Chondrocyte (in vitro differentiated cells): ENCODE measurements at regions not wholly inside any gene's neighbourhood (a gene's known extent, or its start where the extent isn't known, plus 50 kb on each side); places are given as distances from the start of the nearest gene placed in this dataset.

Source experiments
- DNase-seq: peaks from one replicate; pipeline ENCODE4 v3.0.0; 2021; ENCODE audit warnings: mixed read lengths, low spot score
- H3K27ac Mint-ChIP-seq: one replicate; pipeline ENCODE4 v1.8.0; 2021; ENCODE audit warnings: mild to moderate bottlenecking, moderate library complexity, mixed read lengths; ENCODE audit not compliant: unreplicated experiment
- H3K27me3 Mint-ChIP-seq: 2 replicates; pipeline ENCODE4 v1.8.0; 2021; ENCODE audit warnings: low read depth, mixed read lengths
- H3K36me3 Mint-ChIP-seq: 2 replicates; pipeline ENCODE4 v1.8.0; 2021; ENCODE audit warnings: low read depth, mixed read lengths
- H3K4me1 Mint-ChIP-seq: 2 replicates; pipeline ENCODE4 v1.8.0; 2021; ENCODE audit warnings: low read depth, mild to moderate bottlenecking, mixed read lengths
- H3K4me3 Mint-ChIP-seq: one replicate; pipeline ENCODE4 v1.8.0; 2021; ENCODE audit warnings: mild to moderate bottlenecking, moderate library complexity, mixed read lengths; ENCODE audit not compliant: unreplicated experiment
- H3K9me3 Mint-ChIP-seq: 2 replicates; pipeline ENCODE4 v1.8.0; 2021; ENCODE audit warnings: low read depth, mixed read lengths
- TF ChIP-seq, protein P1 (sequence below): fragments of 200-600 bp; sonication (generic); IDR thresholded peaks from 2 replicates; pipeline ENCODE4 v1.5.0; 2021; ENCODE audit warnings: antibody characterized with exemption, mild to moderate bottlenecking, moderate library complexity

DNA sequence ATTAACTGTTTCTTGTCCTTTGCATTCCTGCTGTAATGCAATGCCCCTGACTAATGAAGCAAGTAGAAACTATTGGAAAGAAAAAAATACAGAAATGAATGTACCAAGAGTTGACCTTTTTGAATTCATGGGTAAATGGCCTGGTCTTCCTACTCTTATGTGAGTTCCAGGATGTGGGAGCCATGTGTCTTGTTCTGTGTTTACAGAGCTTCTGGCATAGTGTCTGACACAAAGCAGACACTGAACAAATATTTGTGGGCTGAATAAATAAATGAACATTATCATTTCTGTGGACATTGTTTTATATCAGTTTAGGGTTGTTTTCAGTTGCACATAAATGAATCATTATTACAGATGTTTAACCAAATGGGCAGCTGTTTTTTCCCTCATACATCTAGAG is 155.5 kb downstream of the CD8B2 start:
- no peaks in the 10 kb centered on the region for H3K36me3 Mint-ChIP-seq
- peaks cover 8% of the 10 kb centered on the region for H3K27me3 Mint-ChIP-seq
- H3K27ac Mint-ChIP-seq: no peak overlapping the region
- TF ChIP-seq, protein P1, sequence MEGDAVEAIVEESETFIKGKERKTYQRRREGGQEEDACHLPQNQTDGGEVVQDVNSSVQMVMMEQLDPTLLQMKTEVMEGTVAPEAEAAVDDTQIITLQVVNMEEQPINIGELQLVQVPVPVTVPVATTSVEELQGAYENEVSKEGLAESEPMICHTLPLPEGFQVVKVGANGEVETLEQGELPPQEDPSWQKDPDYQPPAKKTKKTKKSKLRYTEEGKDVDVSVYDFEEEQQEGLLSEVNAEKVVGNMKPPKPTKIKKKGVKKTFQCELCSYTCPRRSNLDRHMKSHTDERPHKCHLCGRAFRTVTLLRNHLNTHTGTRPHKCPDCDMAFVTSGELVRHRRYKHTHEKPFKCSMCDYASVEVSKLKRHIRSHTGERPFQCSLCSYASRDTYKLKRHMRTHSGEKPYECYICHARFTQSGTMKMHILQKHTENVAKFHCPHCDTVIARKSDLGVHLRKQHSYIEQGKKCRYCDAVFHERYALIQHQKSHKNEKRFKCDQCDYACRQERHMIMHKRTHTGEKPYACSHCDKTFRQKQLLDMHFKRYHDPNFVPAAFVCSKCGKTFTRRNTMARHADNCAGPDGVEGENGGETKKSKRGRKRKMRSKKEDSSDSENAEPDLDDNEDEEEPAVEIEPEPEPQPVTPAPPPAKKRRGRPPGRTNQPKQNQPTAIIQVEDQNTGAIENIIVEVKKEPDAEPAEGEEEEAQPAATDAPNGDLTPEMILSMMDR: no peak
- peaks cover 16% of the 10 kb centered on the region for H3K4me1 Mint-ChIP-seq
- no peak overlapping the region for H3K4me3 Mint-ChIP-seq
- DNase-seq: no peak
- no peaks in the 10 kb centered on the region for H3K9me3 Mint-ChIP-seq

DNA sequence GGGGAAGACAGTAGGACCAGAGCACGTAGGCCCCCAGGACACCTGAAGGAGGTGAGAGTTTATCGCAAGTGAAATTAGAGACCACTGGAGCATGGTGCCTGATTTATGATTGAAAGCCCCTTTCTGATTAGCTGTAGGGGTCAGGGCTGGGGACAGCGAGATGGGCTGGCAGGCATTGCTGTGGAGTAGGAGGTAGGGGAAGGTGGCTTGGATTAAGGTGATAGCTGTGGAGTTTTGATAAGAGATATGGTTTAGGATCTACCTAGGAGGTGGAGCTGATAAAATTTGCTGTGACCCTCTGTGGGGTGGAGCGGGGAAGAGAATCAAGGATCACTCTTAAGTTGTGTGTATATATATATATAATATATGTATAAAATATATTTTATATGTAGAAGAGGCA is 157.5 kb downstream of the CD8B2 start:
- no peaks in the 10 kb centered on the region for H3K36me3 Mint-ChIP-seq
- no peak overlapping the region for H3K27ac Mint-ChIP-seq
- TF ChIP-seq, protein P1: no peak
- peaks cover 7% of the 10 kb centered on the region for H3K4me1 Mint-ChIP-seq
- H3K9me3 Mint-ChIP-seq: no peaks in the 10 kb centered on the region
- DNase-seq: no peak
- peaks cover 10% of the 10 kb centered on the region for H3K27me3 Mint-ChIP-seq
- no peak overlapping the region for H3K4me3 Mint-ChIP-seq

DNA sequence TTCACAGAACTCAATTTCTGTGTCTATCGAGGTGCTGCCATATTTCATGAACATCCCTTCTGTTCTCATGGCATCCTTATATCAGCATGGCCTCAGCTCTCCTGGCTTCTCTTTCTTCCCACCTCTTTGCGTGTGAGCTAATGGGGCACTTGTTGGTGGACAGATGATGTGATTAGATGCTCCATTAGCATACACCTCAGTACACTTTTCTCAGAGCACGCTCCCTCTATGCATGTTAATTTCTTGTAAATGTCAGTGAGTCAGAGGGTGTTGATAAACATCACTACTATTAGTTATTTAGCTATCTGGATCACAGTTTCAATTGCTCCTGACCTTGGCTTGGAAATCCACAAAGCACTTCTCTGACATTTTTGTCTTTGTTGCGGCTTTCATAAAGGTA is 159.4 kb downstream of the CD8B2 start:
- DNase-seq: no peak
- Mint-ChIP-seq H3K27me3 (peaks cover 16% of the 10 kb centered on the region), H3K36me3 (peaks cover 3% of the 10 kb centered on the region), H3K4me1 (peaks cover 7% of the 10 kb centered on the region), H3K4me3 (no peak overlapping the region), H3K9me3 (peaks cover 6% of the 10 kb centered on the region), H3K27ac (no peak overlapping the region)
- TF ChIP-seq, protein P1: no peak

DNA sequence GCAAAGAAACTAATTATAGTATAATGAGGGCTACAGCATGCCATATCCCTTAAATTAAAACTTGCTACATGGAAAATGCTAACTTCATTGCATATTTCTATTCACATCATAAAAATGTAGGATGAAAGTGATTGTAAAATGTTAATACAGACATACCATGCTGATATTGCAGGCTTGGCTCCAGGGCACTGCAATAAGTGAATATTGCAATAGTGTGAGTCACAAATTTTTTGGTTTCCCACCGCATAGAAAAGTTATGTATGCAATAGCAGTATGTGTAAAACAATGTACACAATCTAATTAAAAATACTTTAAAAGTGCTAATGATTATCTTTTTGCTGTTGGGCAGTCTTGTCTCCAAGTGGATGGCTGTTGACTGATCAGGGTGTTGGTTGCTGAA is 162.1 kb downstream of the CD8B2 start:
- peaks cover 3% of the 10 kb centered on the region for H3K4me1 Mint-ChIP-seq
- no peak overlapping the region for H3K4me3 Mint-ChIP-seq
- peaks cover 6% of the 10 kb centered on the region for H3K9me3 Mint-ChIP-seq
- H3K27ac Mint-ChIP-seq: no peak overlapping the region
- TF ChIP-seq, protein P1: no peak
- peaks cover 3% of the 10 kb centered on the region for H3K36me3 Mint-ChIP-seq
- H3K27me3 Mint-ChIP-seq: peaks cover 27% of the 10 kb centered on the region
- DNase-seq: no peak

DNA sequence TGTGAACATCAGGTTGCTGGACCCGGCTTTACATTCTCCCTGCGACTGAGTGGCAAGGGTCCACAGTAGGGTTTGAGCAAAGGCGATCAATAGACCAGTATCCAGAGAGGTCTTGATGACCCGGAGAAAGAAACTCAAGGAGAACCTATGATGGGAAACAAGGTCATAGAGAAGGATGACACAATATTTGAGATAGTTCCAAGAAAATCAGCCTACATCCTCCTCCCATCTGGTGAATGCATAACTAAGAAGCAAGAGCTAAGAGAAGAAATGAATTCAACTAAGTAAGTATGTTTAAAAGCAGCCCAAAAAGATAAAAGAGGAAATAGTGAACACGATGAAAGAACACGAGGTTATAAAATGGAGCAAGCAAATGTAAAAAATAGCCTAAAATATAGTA is 166.3 kb downstream of the CD8B2 start:
- Mint-ChIP-seq H3K27me3 (peaks cover 19% of the 10 kb centered on the region), H3K4me3 (no peak overlapping the region), H3K9me3 (peaks cover 21% of the 10 kb centered on the region), H3K4me1 (peaks cover 3% of the 10 kb centered on the region), H3K36me3 (peaks cover 8% of the 10 kb centered on the region), H3K27ac (no peak overlapping the region)
- no peak for DNase-seq
- TF ChIP-seq, protein P1: no peak
